ENCODE measurements at regions not wholly inside any gene's neighbourhood (a gene's known extent, or its start where the extent isn't known, plus 50 kb on each side); places are given as distances from the start of the nearest gene placed in this dataset.

DNA sequence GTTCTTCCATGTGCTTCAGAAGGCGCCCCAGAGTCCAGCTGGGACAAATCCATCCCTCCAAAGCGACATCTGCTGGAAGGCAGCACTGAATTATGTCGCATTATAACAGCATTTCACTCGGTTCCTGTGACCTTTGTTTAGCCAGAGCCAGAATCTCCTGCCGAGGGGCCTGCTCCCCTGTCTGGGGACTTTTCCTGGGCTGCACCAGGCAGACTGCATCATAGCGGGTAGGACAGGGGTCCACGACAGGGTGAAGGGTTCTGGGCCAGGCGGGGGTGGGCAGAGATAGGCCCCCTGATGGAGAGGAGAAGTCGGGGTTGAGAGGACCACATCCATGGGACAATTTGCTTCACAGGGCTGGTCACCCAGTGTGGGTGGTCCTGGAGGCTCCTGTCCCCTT is 276.9 kb downstream of the MATN1 start:
- TF ChIP-seq, protein P1, sequence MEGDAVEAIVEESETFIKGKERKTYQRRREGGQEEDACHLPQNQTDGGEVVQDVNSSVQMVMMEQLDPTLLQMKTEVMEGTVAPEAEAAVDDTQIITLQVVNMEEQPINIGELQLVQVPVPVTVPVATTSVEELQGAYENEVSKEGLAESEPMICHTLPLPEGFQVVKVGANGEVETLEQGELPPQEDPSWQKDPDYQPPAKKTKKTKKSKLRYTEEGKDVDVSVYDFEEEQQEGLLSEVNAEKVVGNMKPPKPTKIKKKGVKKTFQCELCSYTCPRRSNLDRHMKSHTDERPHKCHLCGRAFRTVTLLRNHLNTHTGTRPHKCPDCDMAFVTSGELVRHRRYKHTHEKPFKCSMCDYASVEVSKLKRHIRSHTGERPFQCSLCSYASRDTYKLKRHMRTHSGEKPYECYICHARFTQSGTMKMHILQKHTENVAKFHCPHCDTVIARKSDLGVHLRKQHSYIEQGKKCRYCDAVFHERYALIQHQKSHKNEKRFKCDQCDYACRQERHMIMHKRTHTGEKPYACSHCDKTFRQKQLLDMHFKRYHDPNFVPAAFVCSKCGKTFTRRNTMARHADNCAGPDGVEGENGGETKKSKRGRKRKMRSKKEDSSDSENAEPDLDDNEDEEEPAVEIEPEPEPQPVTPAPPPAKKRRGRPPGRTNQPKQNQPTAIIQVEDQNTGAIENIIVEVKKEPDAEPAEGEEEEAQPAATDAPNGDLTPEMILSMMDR (IDR thresholded peaks at IDR 0.05 in 2 of 3, conservative IDR thresholded peaks at IDR 0.05 in 1 of 3; ENCODE audit: borderline replicate concordance in 1 of 3, insufficient read depth in 1 of 3, low read depth in 2 of 3, low read length in 2 of 3): no peak
- TF ChIP-seq POLR2AphosphoS5 (IDR thresholded peaks at IDR 0.05; ENCODE audit: low read depth, low read length): no peak
- no peak for TF ChIP-seq POLR2A (IDR thresholded peaks at IDR 0.05; ENCODE audit: borderline replicate concordance, extremely low read depth, insufficient read depth, insufficient read length)
- TF ChIP-seq, protein P2, sequence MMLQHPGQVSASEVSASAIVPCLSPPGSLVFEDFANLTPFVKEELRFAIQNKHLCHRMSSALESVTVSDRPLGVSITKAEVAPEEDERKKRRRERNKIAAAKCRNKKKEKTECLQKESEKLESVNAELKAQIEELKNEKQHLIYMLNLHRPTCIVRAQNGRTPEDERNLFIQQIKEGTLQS (IDR thresholded peaks at IDR 0.05): no peak

Data from HCT116 (cell line).